NCI-H1694 (cell line): ENCODE measurements at regions not wholly inside any gene's neighbourhood (a gene's known extent, or its start where the extent isn't known, plus 50 kb on each side); places are given as distances from the start of the nearest gene placed in this dataset.

Source experiments
- DNase-seq: peaks from one replicate; lab custom pipeline; 2025; lab: John Stamatoyannopoulos, UW

GRCh38 chr17:54007855-54008254, 185.1 kb downstream of the KIF2B start:
- DNase-seq, result no peak

- DNase-seq, result no peak
These were observed 186.8 kb downstream of the KIF2B start for GRCh38 chr17:54009502-54009901.

- DNase-seq, result peak; percentile 97
These were observed 190.3 kb downstream of the KIF2B start for GRCh38 chr17:54013072-54013471.

- DNase-seq, result no peak
These were observed 193.0 kb downstream of the KIF2B start for GRCh38 chr17:54015734-54016133.

GRCh38 chr17:54021418-54021817, 198.7 kb downstream of the KIF2B start:
- DNase-seq, result no peak

- DNase-seq, result no peak
These were observed 206.4 kb downstream of the KIF2B start for GRCh38 chr17:54028986-54029580.

GRCh38 chr17:54029986-54030385, 207.3 kb downstream of the KIF2B start:
- DNase-seq, result no peak

- no peak for DNase-seq
These were observed 223.8 kb downstream of the KIF2B start for GRCh38 chr17:54046570-54046969.

GRCh38 chr17:54063639-54064038, 240.9 kb downstream of the KIF2B start:
- no peak for DNase-seq

GRCh38 chr17:54085020-54085419, 262.3 kb downstream of the KIF2B start:
- no peak for DNase-seq

GRCh38 chr17:54085934-54086333, 263.2 kb downstream of the KIF2B start:
- no peak for DNase-seq

GRCh38 chr17:54096216-54096615, 273.5 kb downstream of the KIF2B start:
- DNase-seq, result no peak

GRCh38 chr17:54099221-54099620, 276.5 kb downstream of the KIF2B start:
- DNase-seq, result no peak

GRCh38 chr17:54102246-54102645, 279.5 kb downstream of the KIF2B start:
- no peak for DNase-seq

- DNase-seq, result no peak
These were observed 288.8 kb downstream of the KIF2B start for GRCh38 chr17:54111576-54111975.

GRCh38 chr17:54117452-54117851, 294.7 kb downstream of the KIF2B start:
- no peak for DNase-seq

- DNase-seq, result no peak
These were observed 301.7 kb downstream of the KIF2B start for GRCh38 chr17:54124456-54124855.

GRCh38 chr17:54153423-54153822, 330.7 kb downstream of the KIF2B start:
- DNase-seq, result no peak

- DNase-seq, result no peak
These were observed 334.8 kb downstream of the KIF2B start for GRCh38 chr17:54157542-54157941.

- DNase-seq, result peak; percentile 66
These were observed 349.6 kb downstream of the KIF2B start for GRCh38 chr17:54172096-54172984.

- no peak for DNase-seq
These were observed 350.2 kb downstream of the KIF2B start for GRCh38 chr17:54172985-54173316.

GRCh38 chr17:54177606-54178308, 355.0 kb downstream of the KIF2B start:
- DNase-seq, result no peak

GRCh38 chr17:54180950-54181349, 358.2 kb downstream of the KIF2B start:
- peak; percentile 96 for DNase-seq
